ENCODE measurements at regions not wholly inside any gene's neighbourhood (a gene's known extent, or its start where the extent isn't known, plus 50 kb on each side); places are given as distances from the start of the nearest gene placed in this dataset.

GRCh38 chr6:6915219-6915618 is 192.5 kb upstream of the RREB1 start:
- no peak for TF ChIP-seq CTCF (IDR thresholded peaks at IDR 0.05; ENCODE audit: low read depth, low read length)
- no peaks in the 10 kb centered on the region for H3K9me3 ChIP-seq
- H3K27me3 ChIP-seq, result no peaks in the 10 kb centered on the region
- no peak for DNase-seq
- no peaks in the 10 kb centered on the region for H3K4me1 ChIP-seq
- H3K4me3 ChIP-seq (ENCODE audit: low read depth, low read length), result no peak overlapping the region
- no peaks in the 10 kb centered on the region for H3K36me3 ChIP-seq

DNA sequence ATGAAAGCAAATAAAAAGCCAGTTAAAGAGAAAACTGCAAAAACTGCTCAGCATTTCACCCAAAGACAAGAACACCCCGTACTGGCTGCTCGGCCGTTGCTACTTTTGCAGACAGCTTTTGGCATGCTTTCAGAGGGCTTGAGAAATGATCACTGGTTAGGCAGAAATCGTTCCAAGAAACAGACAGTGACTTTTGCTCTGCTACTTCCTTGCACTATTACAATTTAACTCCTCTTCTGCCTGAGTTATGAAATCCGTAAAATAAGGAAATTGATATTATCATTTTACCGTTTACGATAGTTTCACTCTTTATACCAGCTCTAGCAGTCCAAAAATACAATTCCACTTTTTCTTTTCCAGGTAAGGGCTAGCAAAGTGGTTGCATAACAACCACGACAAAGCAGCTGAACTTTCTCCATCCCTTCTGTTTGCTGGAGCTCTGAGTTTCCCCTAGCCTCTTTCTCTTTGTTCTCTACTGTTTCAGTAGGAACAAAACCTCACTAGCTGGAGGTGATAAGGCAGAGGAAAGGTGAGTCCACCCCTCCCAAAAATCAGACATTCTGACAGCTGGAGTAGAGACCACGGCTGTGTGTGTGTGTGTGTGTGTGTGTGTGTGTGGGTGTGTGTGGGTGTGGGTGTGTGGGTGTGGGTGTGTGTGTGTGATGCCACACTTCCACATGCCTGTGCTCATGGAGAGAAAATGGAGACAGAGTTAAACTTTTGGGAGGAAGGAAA is 191.8 kb upstream of the RREB1 start:
- H3K9me3 ChIP-seq, result no peaks in the 10 kb centered on the region
- DNase-seq, result no peak
- no peaks in the 10 kb centered on the region for H3K27me3 ChIP-seq
- H3K4me3 ChIP-seq (ENCODE audit: low read depth, low read length), result no peak overlapping the region
- H3K36me3 ChIP-seq, result no peaks in the 10 kb centered on the region
- no peak for TF ChIP-seq CTCF (IDR thresholded peaks at IDR 0.05; ENCODE audit: low read depth, low read length)
- no peaks in the 10 kb centered on the region for H3K4me1 ChIP-seq

DNA sequence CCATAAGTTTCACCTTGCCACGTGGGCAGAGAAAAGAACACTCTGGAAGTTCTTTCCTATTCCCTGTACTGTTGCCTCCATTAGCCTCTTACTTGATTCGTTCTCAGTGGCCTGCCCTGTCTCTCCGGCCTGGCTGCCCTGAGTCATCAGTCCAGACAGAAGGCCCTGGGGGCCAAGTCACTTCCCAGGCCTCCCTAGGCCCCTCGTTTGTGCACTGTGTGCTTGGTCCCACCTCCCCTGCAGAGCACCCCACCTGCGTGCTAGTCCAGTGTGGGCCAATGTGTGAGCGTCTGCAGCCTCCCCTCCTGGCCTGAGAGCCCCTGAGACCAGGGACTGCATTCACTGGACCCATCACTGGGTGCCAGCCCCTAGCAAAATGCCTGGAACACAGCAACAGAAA is 191.2 kb upstream of the RREB1 start:
- H3K36me3 ChIP-seq, result no peaks in the 10 kb centered on the region
- DNase-seq, result no peak
- TF ChIP-seq CTCF (IDR thresholded peaks at IDR 0.05; ENCODE audit: low read depth, low read length), result no peak
- H3K4me3 ChIP-seq (ENCODE audit: low read depth, low read length), result no peak overlapping the region
- no peaks in the 10 kb centered on the region for H3K4me1 ChIP-seq
- H3K27me3 ChIP-seq, result no peaks in the 10 kb centered on the region
- no peaks in the 10 kb centered on the region for H3K9me3 ChIP-seq

DNA sequence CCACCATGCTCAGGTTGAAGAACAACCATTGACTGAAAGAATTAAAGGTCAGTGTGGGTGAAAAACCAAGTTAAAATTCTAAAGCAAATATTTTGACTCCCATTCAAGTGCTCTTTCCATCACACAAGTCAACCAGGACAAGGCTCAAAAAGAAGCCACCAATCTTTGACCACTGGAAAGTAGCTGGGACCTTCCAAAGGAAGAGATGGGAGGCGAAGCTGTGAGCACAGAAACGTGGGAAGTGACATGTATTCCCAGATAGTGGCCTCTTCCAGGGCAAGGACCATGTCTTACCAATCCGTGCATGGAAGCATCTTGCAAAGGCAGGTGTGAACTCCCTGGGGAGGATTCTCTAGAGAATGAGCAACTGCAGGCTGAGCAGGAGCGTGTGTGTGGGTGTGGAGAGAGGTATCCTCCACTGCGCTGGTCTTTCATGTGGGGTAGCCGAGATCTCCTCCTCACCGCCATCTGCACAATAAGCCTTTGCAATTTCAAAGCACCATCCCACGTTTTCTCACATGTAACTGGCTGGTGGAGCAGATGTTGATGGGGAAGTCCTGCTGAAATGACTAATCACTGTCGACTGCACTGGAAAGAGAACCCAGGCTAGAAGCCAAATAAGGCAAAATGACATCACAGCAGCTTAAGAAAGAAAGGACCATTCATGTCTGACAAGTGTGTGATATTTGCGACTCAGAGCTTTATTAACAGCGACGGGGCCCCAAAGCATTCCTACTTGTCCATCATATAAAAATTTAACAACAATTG is 189.4 kb upstream of the RREB1 start:
- no peaks in the 10 kb centered on the region for H3K4me1 ChIP-seq
- H3K36me3 ChIP-seq, result no peaks in the 10 kb centered on the region
- H3K27me3 ChIP-seq, result no peaks in the 10 kb centered on the region
- DNase-seq, result no peak
- no peaks in the 10 kb centered on the region for H3K9me3 ChIP-seq
- no peak for TF ChIP-seq CTCF (IDR thresholded peaks at IDR 0.05; ENCODE audit: low read depth, low read length)
- no peak overlapping the region for H3K4me3 ChIP-seq (ENCODE audit: low read depth, low read length)

- Histone ChIP-seq H3K4me1 (no peaks in the 10 kb centered on the region), H3K4me3 (ENCODE audit: low read depth, low read length) (no peak overlapping the region), H3K36me3 (no peaks in the 10 kb centered on the region), H3K27me3 (no peaks in the 10 kb centered on the region), H3K9me3 (no peaks in the 10 kb centered on the region)
- no peak for TF ChIP-seq CTCF (IDR thresholded peaks at IDR 0.05; ENCODE audit: low read depth, low read length)
- no peak for DNase-seq
These were observed 188.6 kb upstream of the RREB1 start for GRCh38 chr6:6919173-6919572.
